ENCODE measurements at regions not wholly inside any gene's neighbourhood (a gene's known extent, or its start where the extent isn't known, plus 50 kb on each side); places are given as distances from the start of the nearest gene placed in this dataset.

DNA sequence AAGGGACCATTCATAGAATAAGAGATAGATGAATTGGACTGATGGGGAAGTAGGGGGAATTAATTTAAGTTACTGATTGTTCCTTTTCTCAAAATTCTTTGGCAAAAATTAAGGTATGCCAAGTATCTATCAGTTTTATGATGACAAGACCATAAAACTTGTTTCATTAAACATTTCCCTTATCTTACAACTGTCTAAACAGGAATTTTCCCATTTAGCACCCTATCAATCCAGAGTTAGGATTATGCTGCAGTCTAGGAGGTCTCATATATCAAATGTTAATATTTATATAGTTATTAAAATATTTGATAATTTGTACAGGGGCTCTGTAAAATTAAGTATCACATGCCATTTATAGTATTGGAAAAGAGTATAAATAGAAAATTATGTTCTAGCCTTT lies 51.5 kb upstream of the ARID1B start:
- no peak for DNase-seq

DNA sequence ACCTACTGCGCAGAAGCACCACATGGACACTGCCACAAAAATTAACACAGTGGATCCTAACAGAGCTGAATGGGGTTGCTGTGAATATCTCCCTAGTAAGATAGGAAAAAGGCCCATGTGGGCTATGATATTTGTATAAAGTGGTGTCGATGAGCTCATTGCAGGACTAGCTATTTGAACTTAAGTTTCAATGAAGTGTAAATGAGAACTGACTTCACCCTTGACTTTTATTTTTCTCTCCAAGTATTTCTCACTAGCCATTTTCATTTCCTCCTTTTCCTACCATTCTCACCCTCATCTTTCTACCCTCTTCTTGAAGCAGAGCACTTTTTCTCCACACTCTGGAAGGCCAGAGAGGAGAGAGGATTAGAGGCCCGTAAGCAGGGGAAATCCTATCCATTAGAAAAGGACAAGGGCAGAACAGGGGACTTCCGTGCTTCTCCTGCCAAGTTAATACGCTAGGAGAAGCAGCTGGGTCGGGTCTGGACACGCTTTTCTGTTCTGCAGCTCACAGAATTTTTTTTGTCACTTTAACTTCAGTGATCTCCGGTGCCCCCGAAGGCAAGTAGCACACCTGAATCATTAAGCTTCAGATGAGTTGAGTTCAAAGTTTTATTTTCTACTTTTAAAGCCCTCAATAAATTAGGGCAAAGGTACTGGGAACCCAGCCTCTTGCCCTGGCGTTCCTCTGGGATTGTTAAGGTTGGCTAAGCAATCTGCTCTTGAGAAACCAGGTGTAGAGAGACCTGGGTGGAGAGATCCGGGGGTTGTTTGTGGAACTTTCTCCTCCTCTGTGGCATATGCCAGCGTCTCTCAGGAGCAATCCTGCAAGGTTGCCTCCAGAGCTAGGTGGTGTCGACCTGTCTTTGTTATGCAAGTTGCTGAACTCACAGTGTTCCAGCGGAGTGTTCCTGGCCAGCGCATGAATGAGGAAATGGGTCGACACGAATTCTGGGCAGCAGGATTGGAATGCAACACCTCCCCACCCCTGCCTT lies 56.2 kb upstream of the ARID1B start:
- DNase-seq: peak; percentile 71

DNA sequence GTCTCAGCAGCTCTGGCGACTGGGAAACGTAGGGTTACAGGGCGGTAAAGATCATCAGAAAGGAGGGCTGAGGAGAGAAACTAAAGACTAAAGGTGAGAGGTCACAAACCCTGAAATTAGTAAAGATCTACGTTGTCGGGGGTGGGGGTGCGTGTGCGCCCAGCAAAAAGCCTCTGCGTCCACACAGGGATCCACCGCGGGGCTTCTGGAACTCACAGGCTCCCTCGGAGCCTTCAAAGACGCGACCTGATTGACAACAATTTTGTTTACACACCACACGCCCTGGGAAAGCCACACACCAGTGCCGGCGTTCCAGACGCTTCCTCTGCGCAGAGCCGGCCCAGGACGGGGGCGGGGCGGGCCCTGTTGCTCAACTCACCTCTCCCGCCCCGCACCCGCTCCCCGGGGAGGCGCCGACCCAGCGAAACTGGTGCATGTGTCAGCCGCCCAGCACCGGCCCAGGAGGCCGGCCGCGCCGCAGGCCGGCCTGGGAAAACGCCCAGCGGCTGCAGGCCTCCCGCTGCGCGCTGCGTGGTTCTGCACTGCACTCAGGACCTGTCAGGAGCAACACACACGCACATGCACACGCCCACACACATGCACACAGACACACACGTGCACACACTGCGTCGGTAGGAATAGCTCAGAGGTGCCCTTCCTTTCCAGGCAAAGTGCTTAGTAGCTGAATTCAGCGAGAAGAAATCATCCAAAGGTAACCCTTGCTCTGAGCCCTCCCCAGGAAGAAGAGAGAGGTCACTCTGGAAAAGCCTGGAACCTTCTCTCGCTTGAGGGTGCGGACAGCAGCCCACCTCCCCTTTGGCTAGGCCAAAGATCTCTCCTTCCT lies 57.2 kb upstream of the ARID1B start:
- DNase-seq: peak; percentile 98

DNA sequence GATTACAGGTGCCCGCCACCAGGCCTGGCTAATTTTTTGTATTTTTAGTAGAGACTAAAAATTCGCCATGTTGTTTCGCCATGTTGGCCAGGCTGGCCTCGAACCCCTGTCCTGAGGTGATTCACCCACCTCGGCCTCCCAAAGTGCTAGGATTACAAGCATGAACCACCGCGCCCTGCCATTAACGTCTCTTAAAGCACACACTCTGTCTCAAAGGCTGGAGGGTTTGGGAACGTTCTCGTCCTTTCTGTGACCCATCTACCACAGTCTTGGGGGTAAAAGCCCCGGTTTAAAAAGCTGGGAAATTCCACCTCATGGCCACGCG lies 57.8 kb upstream of the ARID1B start:
- DNase-seq: no peak

DNA sequence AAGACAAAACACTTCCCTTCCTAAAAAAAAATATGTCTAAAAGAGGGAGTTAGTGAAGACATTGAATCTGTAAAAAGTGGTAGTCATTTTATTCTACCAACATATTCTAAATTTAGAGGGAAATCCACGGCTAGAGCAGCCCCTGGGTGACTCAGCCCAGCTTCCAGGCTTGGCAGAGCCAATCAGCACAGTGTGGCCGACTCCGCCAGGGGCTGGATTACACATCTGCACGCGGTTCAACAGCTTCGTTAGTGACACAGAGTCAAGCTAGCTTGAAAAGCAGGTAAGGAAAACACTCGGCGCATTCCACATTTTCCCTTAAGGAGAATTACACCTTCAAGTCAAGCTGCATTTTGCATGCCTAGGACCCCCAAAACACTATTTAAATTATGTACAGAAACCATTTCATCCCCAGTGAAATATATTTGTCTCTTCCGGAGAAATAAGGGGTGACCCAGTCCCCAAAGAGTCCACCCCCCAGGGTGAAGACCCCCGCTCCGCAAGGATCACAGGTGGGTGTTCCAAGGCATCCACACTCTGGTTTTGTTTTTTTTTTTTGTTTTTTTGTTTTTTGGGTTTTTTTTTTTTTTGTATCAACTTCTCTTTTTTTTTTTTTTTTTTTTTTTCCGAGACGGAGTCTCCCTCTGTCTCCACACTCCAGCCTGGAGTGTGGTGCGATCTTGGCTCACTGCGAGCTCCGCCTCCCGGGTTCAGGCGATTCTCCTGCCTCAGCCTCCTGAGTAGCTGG lies 58.4 kb upstream of the ARID1B start:
- peak; percentile 89 for DNase-seq

DNA sequence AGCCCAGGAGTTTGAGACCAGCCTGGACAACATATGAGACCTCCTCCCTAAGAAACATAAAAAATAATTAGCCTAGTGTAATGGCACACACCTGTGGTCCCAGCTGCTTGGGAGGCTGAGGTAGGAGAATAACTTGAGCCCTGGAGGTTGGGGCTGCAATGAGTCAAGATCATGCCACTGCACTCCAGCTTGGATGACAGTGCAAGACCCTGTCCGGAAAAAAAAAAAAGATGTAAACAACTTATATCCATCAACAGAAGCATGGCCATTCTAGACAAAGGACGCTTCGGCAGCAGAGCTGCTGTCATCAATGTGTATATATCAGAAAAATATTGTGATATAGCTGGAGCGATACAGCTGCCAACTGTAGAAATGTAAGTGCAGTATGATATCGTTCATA lies 59.6 kb upstream of the ARID1B start:
- no peak for DNase-seq

DNA sequence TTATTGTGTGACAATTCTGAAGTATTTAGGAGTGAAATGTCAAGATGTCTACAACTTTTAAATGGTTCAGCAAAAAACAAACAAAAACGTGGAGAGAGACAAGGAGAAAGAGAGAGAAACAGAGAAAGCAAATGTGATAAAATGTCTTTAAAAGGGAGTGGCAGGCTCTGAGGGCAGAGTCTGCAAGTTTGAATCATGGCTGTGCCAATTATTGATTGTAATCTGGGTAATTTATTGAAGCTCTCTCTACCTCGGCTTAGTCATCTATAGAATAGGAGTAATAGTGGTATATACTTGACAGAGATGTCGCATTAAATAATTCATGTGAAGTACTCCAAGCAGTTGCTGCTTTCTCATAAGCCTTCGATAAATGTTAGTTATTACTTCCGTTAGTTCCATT lies 61.3 kb upstream of the ARID1B start:
- no peak for DNase-seq

DNA sequence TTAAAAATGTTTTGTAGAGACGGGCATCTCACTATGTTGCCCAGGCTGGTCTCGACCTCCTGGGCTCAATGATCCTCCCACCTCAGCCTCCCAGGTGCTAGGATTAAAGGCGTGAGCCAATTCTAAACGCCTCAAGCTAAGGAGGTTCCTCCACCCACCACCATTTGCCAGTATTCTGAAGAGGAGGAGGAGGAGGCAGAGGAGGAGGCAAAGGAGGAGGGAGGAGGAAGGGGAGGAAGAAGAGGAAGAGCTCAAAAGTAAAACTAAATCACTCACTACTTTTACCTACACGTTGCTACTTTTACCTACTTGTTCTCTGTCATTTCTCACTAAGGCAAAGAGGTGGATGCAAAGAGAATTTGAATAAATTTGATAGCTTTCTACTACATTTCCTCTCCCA lies 63.6 kb upstream of the ARID1B start:
- DNase-seq: no peak

DNA sequence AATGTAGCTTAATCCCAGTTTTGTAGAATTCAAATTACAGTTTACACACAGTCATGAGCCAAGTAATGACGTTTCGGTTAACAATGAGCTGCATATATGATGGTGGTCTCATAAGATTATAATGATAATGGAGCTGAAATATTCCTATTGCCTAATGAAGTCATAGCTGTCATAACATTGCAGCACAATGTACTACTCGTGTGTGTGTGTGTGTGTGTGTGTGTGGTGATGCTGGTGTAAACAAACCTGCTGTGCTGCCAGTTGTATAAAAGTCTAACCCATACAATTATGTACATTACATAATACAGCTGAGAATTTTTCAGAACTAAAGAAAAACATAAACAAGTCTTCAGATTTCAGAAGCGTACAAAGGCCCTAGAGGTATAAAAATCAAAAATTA lies 66.7 kb upstream of the ARID1B start:
- DNase-seq: no peak

DNA sequence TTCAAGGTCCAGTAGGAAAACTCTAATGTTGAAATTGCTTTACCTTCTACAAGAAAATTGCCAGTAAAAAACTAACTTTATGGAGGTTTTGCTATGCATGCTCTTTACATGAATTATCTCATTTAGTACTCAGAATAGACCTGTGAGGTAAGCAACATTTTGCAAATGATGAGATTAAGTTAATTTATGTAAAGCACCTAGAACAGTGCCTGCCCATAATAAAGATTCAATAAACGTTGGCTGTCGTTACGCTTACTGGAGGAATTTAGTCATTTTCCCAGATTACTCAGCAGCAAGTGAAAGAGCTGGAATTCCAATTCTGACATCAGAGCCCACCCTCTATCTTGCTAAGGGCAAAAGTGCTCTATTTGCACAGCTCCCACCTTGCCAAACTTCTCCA lies 69.4 kb upstream of the ARID1B start:
- no peak for DNase-seq

DNA sequence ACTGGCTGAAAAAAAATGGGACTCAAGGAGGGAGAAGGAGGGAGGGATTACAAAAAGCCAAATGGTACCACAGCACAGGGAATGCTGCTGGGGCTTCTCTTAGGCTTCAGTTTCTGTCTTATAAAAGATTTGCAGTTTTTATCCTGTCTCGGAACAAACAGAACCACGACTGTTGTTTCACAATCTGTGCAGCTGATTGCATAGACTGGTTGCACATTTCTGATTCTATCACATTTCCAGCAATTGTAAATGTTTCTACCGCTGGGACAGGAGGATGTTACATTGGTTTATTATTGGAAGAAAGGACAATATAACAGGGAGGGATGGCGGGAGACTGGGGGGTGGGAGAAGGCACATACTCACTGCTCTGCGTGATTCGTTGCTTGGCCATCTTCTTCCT lies 73.5 kb upstream of the ARID1B start:
- DNase-seq: no peak

DNA sequence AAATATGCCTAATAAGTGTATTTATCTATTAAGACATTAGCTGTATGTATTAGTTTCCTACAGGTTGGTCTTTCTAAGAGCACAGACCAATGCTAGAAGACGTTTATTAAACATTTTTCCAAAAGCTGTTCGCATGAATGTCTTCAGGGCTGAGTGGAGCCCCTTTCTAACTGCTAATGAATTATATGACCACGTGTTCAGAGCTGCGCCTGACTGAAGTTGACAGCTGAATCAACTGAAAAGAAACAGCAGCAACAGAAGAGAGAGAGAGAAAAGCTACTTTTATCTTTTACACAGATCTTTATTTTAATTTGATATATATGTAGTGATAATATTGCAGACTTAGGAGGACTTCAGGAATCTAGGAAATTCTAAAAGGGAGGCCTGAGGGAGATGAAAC lies 75.2 kb upstream of the ARID1B start:
- DNase-seq: no peak

DNA sequence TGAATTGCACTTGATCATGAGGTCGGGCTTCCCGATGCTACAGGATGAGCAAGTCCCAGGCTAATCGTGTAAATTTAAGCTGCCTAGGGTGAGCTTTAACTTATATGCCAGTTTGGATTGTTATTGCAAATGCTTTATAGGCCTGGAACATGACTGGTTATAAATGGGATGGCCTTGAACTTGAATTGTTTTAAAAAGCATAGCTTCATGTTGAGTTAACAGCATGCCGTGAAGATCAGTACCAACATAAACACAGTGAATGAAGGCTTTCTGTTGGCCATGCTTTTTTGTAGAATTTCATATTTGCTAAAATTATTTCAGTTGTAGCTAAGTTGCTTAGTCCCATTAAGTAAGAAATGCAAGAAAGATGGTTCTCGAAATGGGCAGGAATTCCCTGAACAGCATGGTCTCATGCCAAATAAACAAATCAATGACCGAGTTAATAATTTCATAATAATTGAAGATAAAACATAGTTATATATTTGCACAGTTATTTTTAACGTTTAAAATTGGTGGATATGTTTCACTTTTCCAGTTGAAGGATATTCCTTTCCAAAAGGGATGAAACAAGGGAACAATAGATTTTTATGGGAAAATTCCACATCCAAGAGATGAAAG lies 76.6 kb upstream of the ARID1B start:
- DNase-seq: no peak

DNA sequence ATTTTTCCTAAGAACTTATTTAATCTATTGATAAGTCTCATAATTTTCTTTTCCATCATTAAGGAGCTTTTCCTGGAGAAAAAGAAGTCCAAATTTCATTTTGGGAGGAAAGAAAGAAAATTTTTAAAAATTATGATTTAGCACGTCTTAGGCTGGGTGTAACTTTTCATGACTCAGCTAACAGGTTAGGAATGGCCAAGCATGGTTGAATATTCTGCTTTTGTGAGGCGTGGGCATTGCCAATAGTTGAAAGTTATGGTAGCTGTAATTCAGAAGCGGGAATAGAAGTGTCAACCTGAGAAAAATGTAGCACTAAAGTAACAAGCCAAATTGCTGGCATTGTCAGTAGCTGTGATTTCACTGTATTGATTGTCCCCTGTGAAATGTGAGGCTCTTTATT lies 77.2 kb upstream of the ARID1B start:
- no peak for DNase-seq

DNA sequence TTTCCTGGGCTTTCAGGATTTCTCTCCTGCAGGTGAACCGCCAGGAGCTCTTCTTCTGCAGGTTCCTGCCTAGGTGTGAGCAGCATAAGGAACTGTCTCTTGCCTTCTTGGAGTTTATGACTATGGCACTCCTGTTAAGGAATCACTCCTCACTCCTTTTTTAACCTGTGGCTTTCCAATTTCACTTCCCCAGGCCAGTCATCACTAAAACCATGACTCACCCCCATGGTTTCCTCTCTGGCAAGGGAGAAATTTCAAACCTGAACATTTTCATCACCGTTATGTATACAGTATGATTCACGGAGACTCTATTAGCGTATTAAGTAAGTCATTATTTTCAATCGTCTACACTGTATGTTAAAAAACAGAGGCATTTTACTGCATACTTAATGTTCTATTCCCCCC lies 78.2 kb upstream of the ARID1B start:
- DNase-seq: peak; percentile 58

DNA sequence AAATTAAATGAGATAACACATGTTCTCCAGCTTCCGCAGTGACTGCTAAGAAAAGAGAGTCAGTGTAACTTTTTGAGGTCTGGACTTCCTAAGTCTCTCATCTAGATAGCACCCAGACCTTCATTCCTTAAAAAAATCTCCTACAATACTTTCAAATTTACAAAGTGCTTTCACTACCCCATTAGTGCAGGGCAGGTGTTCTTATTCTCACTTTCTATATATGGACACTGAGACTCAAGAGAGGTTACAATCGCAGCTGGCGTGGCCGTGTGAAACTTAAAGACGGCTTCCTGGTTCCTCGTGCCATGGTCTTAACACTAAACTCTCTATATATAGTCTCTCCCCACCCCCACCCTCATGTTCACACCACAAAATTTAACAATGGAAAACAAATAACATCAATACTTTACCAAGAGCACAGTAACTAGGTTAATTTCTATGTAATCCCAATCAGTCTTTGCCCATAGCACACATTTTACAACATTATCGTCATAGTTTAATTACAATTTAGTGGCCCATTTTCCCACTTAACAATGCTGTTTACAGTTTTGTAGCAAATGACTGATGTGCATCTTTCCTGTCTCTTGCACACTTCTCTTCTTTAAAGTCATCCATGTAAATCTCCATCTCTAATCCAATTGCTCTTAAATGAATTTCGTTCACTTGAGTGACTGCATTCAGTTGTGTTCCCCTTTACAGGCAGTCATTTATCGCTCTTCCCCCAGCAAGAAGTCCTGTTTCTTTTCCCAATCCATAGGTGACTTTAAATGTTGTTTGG lies 78.8 kb upstream of the ARID1B start:
- DNase-seq: no peak

DNA sequence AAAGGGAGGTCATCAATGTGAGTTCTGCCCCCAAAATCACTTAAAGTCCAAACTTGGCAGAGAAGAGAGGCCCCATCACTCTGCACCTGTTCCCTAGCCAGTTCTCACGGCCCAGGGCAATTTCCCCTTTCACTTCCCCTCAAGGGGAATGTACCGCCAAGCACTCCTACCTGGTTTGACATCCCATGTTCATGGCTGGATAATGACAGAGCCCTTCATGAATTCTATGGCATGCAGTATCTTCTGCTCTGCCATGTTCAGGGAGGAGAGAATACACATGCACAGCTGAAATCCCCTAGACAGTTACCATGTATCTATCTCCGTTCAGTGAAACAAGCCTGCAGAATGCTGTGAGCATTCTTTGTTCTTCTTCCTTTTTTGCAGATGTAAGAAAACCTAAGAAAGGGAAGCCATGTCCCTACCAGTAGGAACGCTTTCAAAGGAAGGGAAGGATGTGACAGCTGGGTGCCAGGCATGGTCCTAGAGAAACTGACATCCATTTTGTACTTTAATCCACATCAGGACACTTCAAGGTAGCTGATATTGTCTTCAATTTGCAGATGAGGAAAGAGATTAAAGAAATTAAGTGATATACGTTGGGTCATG lies 79.8 kb upstream of the ARID1B start:
- DNase-seq: no peak

DNA sequence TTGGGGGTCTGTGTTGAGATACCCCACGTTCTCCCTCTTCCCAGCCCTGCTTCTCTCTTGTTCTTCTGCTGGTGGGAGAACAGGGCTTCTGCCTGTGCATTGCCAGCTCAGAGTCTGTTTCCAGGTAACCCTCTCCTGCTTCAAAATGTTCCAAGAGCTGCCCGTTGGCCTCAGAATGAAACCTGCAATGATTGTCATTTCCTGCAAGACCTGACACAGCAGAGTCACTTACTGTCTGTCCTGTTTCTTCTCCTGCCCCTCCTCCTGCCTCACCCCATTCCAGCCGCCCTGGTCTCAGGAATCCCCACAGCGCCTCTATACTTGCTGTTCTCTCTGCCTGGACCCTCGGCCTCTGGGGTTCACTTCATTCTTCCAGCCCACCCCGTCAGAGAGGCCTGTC lies 81.4 kb upstream of the ARID1B start:
- no peak for DNase-seq

DNA sequence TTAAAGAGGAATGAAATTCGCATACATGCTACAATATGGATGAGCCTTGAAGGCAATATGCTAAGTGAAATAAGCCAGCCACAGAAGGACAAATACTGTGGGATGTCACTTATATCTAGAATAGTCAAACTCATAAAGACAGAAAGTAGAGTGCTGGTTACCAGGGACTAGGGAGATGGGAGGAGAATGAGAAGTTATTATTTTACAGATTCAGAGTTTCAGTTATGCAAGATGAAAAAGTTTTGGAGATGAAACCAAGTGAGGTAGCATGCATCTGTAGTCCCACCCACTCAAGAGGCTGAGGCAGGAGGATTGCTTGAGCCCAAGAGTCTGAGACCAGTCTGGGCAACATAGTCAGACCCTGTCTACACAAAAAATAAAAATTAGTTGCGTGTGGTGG lies 82.5 kb upstream of the ARID1B start:
- no peak for DNase-seq

DNA sequence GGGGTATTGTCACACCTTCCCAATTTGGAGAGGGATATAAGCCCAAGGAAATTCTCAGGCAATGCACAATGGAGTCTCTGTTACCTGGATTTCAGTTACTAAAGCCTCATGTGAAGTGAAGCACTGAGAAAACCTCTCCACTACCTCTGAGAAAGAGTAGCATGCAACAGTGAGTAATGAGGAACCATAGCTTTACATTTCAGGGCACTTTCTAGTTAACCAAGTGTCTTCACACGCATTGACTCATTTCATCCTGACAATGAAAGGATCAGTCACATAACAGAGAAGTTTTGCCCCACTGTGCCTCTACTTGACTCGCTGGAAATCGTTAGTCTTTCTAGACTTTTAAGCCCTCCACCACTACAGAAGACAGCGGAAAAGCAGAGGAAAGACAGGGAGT lies 86.2 kb upstream of the ARID1B start:
- DNase-seq: no peak

DNA sequence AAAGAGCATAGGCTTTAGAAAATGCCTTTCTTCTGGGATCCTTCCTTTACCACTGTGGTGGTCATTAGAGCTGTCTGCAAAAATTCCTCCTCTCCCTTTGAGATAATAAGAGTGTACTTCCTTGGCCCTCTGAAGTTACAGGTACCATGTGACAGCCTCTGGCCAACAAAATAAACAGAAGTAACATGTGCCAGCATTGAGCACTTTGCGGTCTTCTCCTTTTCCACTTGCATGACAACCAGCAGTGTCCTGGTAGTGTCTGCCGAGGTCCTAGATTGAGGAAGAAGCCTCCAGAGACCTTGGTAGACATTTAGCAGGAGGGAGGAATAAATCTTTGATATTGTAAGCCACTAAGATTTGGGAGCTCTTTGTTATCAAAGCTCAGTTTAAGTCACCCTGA lies 87.5 kb upstream of the ARID1B start:
- DNase-seq: no peak

DNA sequence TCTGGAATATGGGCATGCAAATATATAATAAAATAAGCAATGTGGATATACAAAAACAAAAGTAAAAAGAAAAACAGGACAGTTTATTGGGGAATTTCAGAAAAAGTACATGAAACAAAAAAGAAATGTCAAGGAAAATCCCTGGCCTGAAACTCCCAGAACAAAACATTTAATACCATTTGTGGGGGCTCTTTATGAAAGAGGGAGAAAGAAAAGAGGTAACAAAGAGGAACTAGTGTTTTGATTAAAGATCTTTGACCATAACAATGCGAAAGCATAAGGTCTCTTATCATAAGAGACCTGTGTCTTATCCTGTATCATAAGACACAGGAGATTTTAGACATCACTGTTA lies 88.6 kb upstream of the ARID1B start:
- no peak for DNase-seq

Data from islet precursor cell (in vitro differentiated cells).